Esophagus muscularis mucosa (tissue), 4 donors: ENCODE measurements at regions not wholly inside any gene's neighbourhood (a gene's known extent, or its start where the extent isn't known, plus 50 kb on each side); places are given as distances from the start of the nearest gene placed in this dataset.

Experiments
- CTCF ChIP-seq, 3 experiments: fragments of 200-600 bp in 2 of 3; fragments of 450-650 bp in 1 of 3; sonication (generic) in 2 of 3; IDR thresholded peaks; one replicate each; pipeline ENCODE4 v1.5.1; 2017 to 2019; ENCODE audit warnings: antibody characterized with exemption in 3 of 3, mild to moderate bottlenecking in 2 of 3, moderate library complexity in 1 of 3
- EP300 ChIP-seq: sonication (generic); formaldehyde crosslinking; IDR thresholded peaks from one replicate; pipeline ENCODE4 v1.6.1; 2017; ENCODE audit warnings: antibody characterized with exemption
- POLR2A ChIP-seq: fragments of 450-650 bp; IDR thresholded peaks from one replicate; pipeline ENCODE4 v1.6.1; 2017; ENCODE audit warnings: antibody characterized with exemption, moderate library complexity, mild to moderate bottlenecking, low read depth
- POLR2AphosphoS5 ChIP-seq, 2 donors: sonication (generic); formaldehyde crosslinking; IDR thresholded peaks; one replicate each; pipeline ENCODE4 v1.6.1; 2017; ENCODE audit warnings: antibody characterized with exemption in 2 of 2

GRCh38 chr2:89829828-89830227, 1138.4 kb downstream of the RPIA start:
- TF ChIP-seq CTCF (IDR thresholded peaks at IDR 0.05) (no peak), POLR2AphosphoS5 (IDR thresholded peaks at IDR 0.05) (no peak), POLR2A (no peak), EP300 (no peak)
